Endodermal cell (in vitro differentiated cells): ENCODE measurements at regions not wholly inside any gene's neighbourhood (a gene's known extent, or its start where the extent isn't known, plus 50 kb on each side); places are given as distances from the start of the nearest gene placed in this dataset.

ENCODE experiments used
- DNase-seq: peaks from one replicate; pipeline ENCODE4 v3.0.0-alpha.2; 2017
- H3K27ac ChIP-seq: 2 replicates; pipeline ENCODE4 v1.5.1; 2013; ENCODE audit warnings: mild to moderate bottlenecking, low read depth, low read length, moderate library complexity
- H3K27me3 ChIP-seq: 2 replicates; pipeline ENCODE4 v1.6.1; 2013; ENCODE audit warnings: mild to moderate bottlenecking, low read length, moderate library complexity; ENCODE audit not compliant: insufficient read depth, control insufficient read depth, poor library complexity, severe bottlenecking
- H3K36me3 ChIP-seq: 2 replicates; pipeline ENCODE4 v1.7.0; 2013; ENCODE audit warnings: mild to moderate bottlenecking, low read length, moderate library complexity; ENCODE audit not compliant: control insufficient read depth, insufficient read depth
- H3K4me1 ChIP-seq: one replicate; pipeline ENCODE4 v1.7.0; 2013; ENCODE audit warnings: low read length; ENCODE audit not compliant: control insufficient read depth, insufficient read depth
- H3K4me3 ChIP-seq: 2 replicates; pipeline ENCODE4 v1.5.1; 2013; ENCODE audit warnings: mild to moderate bottlenecking, low read length, moderate library complexity
- H3K9ac ChIP-seq: 2 replicates; pipeline ENCODE4 v1.6.1; 2013; ENCODE audit warnings: mild to moderate bottlenecking, low read length, moderate library complexity; ENCODE audit not compliant: poor library complexity, severe bottlenecking; ENCODE audit errors: extremely low read depth
- H3K9me3 ChIP-seq: 2 replicates; pipeline ENCODE4 v1.6.1; 2013; ENCODE audit warnings: mild to moderate bottlenecking, low read length, moderate library complexity; ENCODE audit not compliant: control insufficient read depth
- H3K27ac Mint-ChIP-seq: 2 replicates; pipeline ENCODE4 v1.8.0; 2020; ENCODE audit warnings: mixed read lengths
- H3K27me3 Mint-ChIP-seq: 2 replicates; pipeline ENCODE4 v1.8.0; 2021; ENCODE audit warnings: mild to moderate bottlenecking, mixed read lengths; ENCODE audit not compliant: insufficient read depth
- H3K36me3 Mint-ChIP-seq: 2 replicates; pipeline ENCODE4 v1.8.0; 2020; ENCODE audit warnings: low read depth, mixed read lengths
- H3K4me1 Mint-ChIP-seq: 2 replicates; pipeline ENCODE4 v1.8.0; 2020; ENCODE audit warnings: mixed read lengths
- H3K4me3 Mint-ChIP-seq: 2 replicates; pipeline ENCODE4 v1.8.0; 2020; ENCODE audit warnings: mild to moderate bottlenecking, moderate library complexity, mixed read lengths
- H3K9me3 Mint-ChIP-seq: 2 replicates; pipeline ENCODE4 v1.8.0; 2020; ENCODE audit warnings: mild to moderate bottlenecking, mixed read lengths
- CTCF ChIP-seq: fragments of 200-600 bp; sonication (generic); conservative IDR thresholded peaks from 2 replicates; pipeline ENCODE4 v1.5.0; 2021; ENCODE audit warnings: antibody characterized with exemption, mild to moderate bottlenecking
- WGBS, 2 experiments: methylation state at CpG; one replicate each; pipeline versions ENCODE4 v1.1.5 to v1.1.7; 2013; ENCODE audit warnings: missing lambda C conversion rate in 2 of 2, mixed read lengths in 1 of 2; ENCODE audit not compliant: insufficient coverage in 1 of 2, insufficient read length in 1 of 2; 5-methylcytosine and 5-hydroxymethylcytosine counted together

- no peaks in the 10 kb centered on the region for H3K36me3 Mint-ChIP-seq
- 75 to 79% methylated on average over 2 of the region's 2 CpGs for WGBS, 2 experiments
- Histone ChIP-seq H3K9me3 (no peaks in the 10 kb centered on the region), H3K4me1 (no peaks in the 10 kb centered on the region), H3K36me3 (no peaks in the 10 kb centered on the region), H3K27ac (no peak overlapping the region), H3K27me3 (no peaks in the 10 kb centered on the region), H3K9ac (no peak overlapping the region), H3K4me3 (no peak overlapping the region)
- H3K27ac Mint-ChIP-seq = no peak overlapping the region
- H3K4me3 Mint-ChIP-seq = no peak overlapping the region
- DNase-seq = no peak
- no peaks in the 10 kb centered on the region for H3K9me3 Mint-ChIP-seq
- no peaks in the 10 kb centered on the region for H3K4me1 Mint-ChIP-seq
- H3K27me3 Mint-ChIP-seq = no peaks in the 10 kb centered on the region
- no peak for TF ChIP-seq CTCF
These were observed 91.5 kb upstream of the ZSWIM2 start for GRCh38 chr2:186940463-186940862.

DNA sequence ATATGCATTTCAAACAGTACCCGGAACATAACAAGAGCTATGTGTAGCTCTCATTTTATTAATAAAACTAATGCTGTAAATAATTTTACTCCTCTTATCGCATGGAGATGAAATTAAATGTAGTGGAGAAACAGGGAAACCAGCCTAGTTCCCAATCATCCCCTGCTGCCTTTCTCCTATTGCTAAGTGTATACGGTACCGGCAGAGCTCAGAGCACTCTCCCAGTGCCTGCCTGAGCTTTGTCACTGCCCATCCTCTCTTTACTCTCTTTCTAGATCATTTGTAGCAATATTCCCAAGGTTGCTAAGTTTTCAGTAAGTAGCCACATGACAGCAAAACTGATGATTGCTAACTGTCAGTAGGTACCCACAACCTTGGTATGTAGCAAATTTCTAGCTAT lies 85.5 kb upstream of the ZSWIM2 start:
- Histone ChIP-seq H3K36me3 (no peaks in the 10 kb centered on the region), H3K27ac (no peak overlapping the region), H3K4me3 (no peak overlapping the region), H3K27me3 (no peaks in the 10 kb centered on the region), H3K4me1 (no peaks in the 10 kb centered on the region), H3K9me3 (no peaks in the 10 kb centered on the region), H3K9ac (no peak overlapping the region)
- H3K9me3 Mint-ChIP-seq = no peaks in the 10 kb centered on the region
- H3K4me1 Mint-ChIP-seq = no peaks in the 10 kb centered on the region
- H3K4me3 Mint-ChIP-seq = no peak overlapping the region
- H3K36me3 Mint-ChIP-seq = no peaks in the 10 kb centered on the region
- H3K27ac Mint-ChIP-seq = no peak overlapping the region
- no peaks in the 10 kb centered on the region for H3K27me3 Mint-ChIP-seq
- WGBS, 2 experiments = 50 to 77% methylated on average over 2 to 3 of the region's 4 CpGs
- TF ChIP-seq CTCF = no peak
- no peak for DNase-seq

GRCh38 chr2:186927867-186928191 lies 78.9 kb upstream of the ZSWIM2 start:
- no peak for TF ChIP-seq CTCF
- H3K9ac ChIP-seq = no peak overlapping the region
- no peak overlapping the region for H3K27ac ChIP-seq
- no peaks in the 10 kb centered on the region for H3K27me3 ChIP-seq
- peaks cover 5% of the 10 kb centered on the region for H3K4me1 ChIP-seq
- H3K4me3 ChIP-seq = no peak overlapping the region
- Mint-ChIP-seq H3K36me3 (no peaks in the 10 kb centered on the region), H3K4me3 (no peak overlapping the region), H3K9me3 (no peaks in the 10 kb centered on the region), H3K4me1 (peaks cover 13% of the 10 kb centered on the region), H3K27me3 (no peaks in the 10 kb centered on the region), H3K27ac (no peak overlapping the region)
- H3K36me3 ChIP-seq = no peaks in the 10 kb centered on the region
- DNase-seq = no peak
- no peaks in the 10 kb centered on the region for H3K9me3 ChIP-seq
